ENCODE measurements at regions not wholly inside any gene's neighbourhood (a gene's known extent, or its start where the extent isn't known, plus 50 kb on each side); places are given as distances from the start of the nearest gene placed in this dataset.

- H3K36me3 ChIP-seq: no peaks in the 10 kb centered on the region
- intact Hi-C loops (cut with DNase I): no loop called here
- H3K27ac ChIP-seq: no peak overlapping the region
- no peaks in the 10 kb centered on the region for H3K9me3 ChIP-seq
- H3K27me3 ChIP-seq: no peaks in the 10 kb centered on the region
- no peak for ATAC-seq
- H3K4me3 ChIP-seq: no peak overlapping the region
- H3K4me1 ChIP-seq: no peaks in the 10 kb centered on the region
- DNase-seq: no peak
- 67% methylated on average over 1 of the region's 1 CpG for WGBS (ENCODE audit: insufficient coverage, low coverage, low lambda C conversion rate, missing lambda C conversion rate)
- TF ChIP-seq POLR2A (IDR thresholded peaks at IDR 0.05) (no peak), CTCF (IDR thresholded peaks at IDR 0.05) (no peak)
These were observed 603.3 kb upstream of the FLRT2 start for GRCh38 chr14:84926656-84927055.

- WGBS (ENCODE audit: insufficient coverage, low coverage, low lambda C conversion rate, missing lambda C conversion rate): 62% methylated on average over 6 of the region's 6 CpGs
- intact Hi-C loops (cut with DNase I): no loop called here
- H3K9me3 ChIP-seq: no peaks in the 10 kb centered on the region
- no peak for DNase-seq
- TF ChIP-seq CTCF (IDR thresholded peaks at IDR 0.05) (no peak), POLR2A (IDR thresholded peaks at IDR 0.05) (no peak)
- H3K4me3 ChIP-seq: no peak overlapping the region
- H3K27me3 ChIP-seq: no peaks in the 10 kb centered on the region
- H3K4me1 ChIP-seq: no peaks in the 10 kb centered on the region
- H3K27ac ChIP-seq: no peak overlapping the region
- no peak for ATAC-seq
- no peaks in the 10 kb centered on the region for H3K36me3 ChIP-seq
These were observed 602.7 kb upstream of the FLRT2 start for GRCh38 chr14:84927096-84927827.

GRCh38 chr14:84929086-84929485 lies 600.9 kb upstream of the FLRT2 start:
- Histone ChIP-seq H3K4me3 (no peak overlapping the region), H3K4me1 (no peaks in the 10 kb centered on the region), H3K27ac (no peak overlapping the region), H3K36me3 (no peaks in the 10 kb centered on the region), H3K9me3 (no peaks in the 10 kb centered on the region), H3K27me3 (no peaks in the 10 kb centered on the region)
- WGBS (ENCODE audit: insufficient coverage, low coverage, low lambda C conversion rate, missing lambda C conversion rate): 45% methylated on average over 1 of the region's 1 CpG
- TF ChIP-seq POLR2A (IDR thresholded peaks at IDR 0.05): no peak
- no peak for TF ChIP-seq CTCF (IDR thresholded peaks at IDR 0.05)
- DNase-seq (no peak), ATAC-seq (no peak)
- intact Hi-C loops (cut with DNase I): no loop called here

GRCh38 chr14:84929834-84930233 lies 600.1 kb upstream of the FLRT2 start:
- Histone ChIP-seq H3K9me3 (no peaks in the 10 kb centered on the region), H3K36me3 (no peaks in the 10 kb centered on the region), H3K27ac (no peak overlapping the region), H3K27me3 (no peaks in the 10 kb centered on the region), H3K4me3 (no peak overlapping the region), H3K4me1 (no peaks in the 10 kb centered on the region)
- WGBS (ENCODE audit: insufficient coverage, low coverage, low lambda C conversion rate, missing lambda C conversion rate): 48% methylated on average over 2 of the region's 2 CpGs
- no peak for ATAC-seq
- no peak for DNase-seq
- TF ChIP-seq CTCF (IDR thresholded peaks at IDR 0.05): no peak
- no peak for TF ChIP-seq POLR2A (IDR thresholded peaks at IDR 0.05)
- intact Hi-C loops (cut with DNase I): no loop called here
